ENCODE measurements at regions not wholly inside any gene's neighbourhood (a gene's known extent, or its start where the extent isn't known, plus 50 kb on each side); places are given as distances from the start of the nearest gene placed in this dataset.

GRCh38 chr21:16407403-16408240 is 677.8 kb downstream of the USP25 start:
- DNase-seq (peak in 1 of 5 donors; percentile 5), FAIRE-seq (no peak)
- Histone ChIP-seq H3K4me3 (ENCODE audit: low read length in 3 of 3) (no peak overlapping the region), H3K36me3 (ENCODE audit: control insufficient read depth in 2 of 3, insufficient read depth in 3 of 3, low read length in 3 of 3) (no peaks in the 10 kb centered on the region), H3K27ac (ENCODE audit: low read depth in 2 of 2, low read length in 2 of 2) (no peak overlapping the region), H3K9me3 (ENCODE audit: control insufficient read depth in 2 of 3, insufficient read depth in 1 of 3, low read length in 3 of 3) (no peaks in the 10 kb centered on the region), H3K4me1 (ENCODE audit: control insufficient read depth in 2 of 3, insufficient read depth in 2 of 3, low read depth in 1 of 3, low read length in 3 of 3) (no peaks in the 10 kb centered on the region), H3K27me3 (ENCODE audit: control insufficient read depth, insufficient read depth, low read length) (no peaks in the 10 kb centered on the region), H3K9ac (ENCODE audit: low read length in 3 of 3) (no peak overlapping the region)
- intact Hi-C loops (cut with DNase I) = no loop called here
- TF ChIP-seq CTCF (IDR thresholded peaks at IDR 0.05; ENCODE audit: borderline replicate concordance, extremely low read depth, insufficient read depth) = no peak

- H3K9ac ChIP-seq (ENCODE audit: low read length in 3 of 3) = no peak overlapping the region
- intact Hi-C loops (cut with DNase I) = no loop called here
Measured at GRCh38 chr21:16408280-16408679, 678.5 kb downstream of the USP25 start.

GRCh38 chr21:16409352-16409751 is 679.6 kb downstream of the USP25 start:
- no peak for DNase-seq
- intact Hi-C loops (cut with DNase I) = no loop called here

More at GRCh38 chr21:16408280-16408679, 678.5 kb downstream of the USP25 start:
- FAIRE-seq (peak; percentile 3), DNase-seq (peak in 1 of 5 donors; percentile 26)
- Histone ChIP-seq H3K9me3 (ENCODE audit: control insufficient read depth in 2 of 3, insufficient read depth in 1 of 3, low read length in 3 of 3) (no peaks in the 10 kb centered on the region), H3K36me3 (ENCODE audit: control insufficient read depth in 2 of 3, insufficient read depth in 3 of 3, low read length in 3 of 3) (no peaks in the 10 kb centered on the region), H3K4me3 (ENCODE audit: low read length in 3 of 3) (no peak overlapping the region), H3K4me1 (ENCODE audit: control insufficient read depth in 2 of 3, insufficient read depth in 2 of 3, low read depth in 1 of 3, low read length in 3 of 3) (no peaks in the 10 kb centered on the region), H3K27me3 (ENCODE audit: control insufficient read depth, insufficient read depth, low read length) (no peaks in the 10 kb centered on the region), H3K27ac (ENCODE audit: low read depth in 2 of 2, low read length in 2 of 2) (no peak overlapping the region)
- no peak for TF ChIP-seq CTCF (IDR thresholded peaks at IDR 0.05; ENCODE audit: borderline replicate concordance, extremely low read depth, insufficient read depth)

More at GRCh38 chr21:16409352-16409751, 679.6 kb downstream of the USP25 start:
- no peak for FAIRE-seq
- no peak overlapping the region for H3K4me3 ChIP-seq (ENCODE audit: low read length in 3 of 3)
- H3K27me3 ChIP-seq (ENCODE audit: control insufficient read depth, insufficient read depth, low read length) = no peaks in the 10 kb centered on the region
- no peak overlapping the region for H3K9ac ChIP-seq (ENCODE audit: low read length in 3 of 3)
- no peak for TF ChIP-seq CTCF (IDR thresholded peaks at IDR 0.05; ENCODE audit: borderline replicate concordance, extremely low read depth, insufficient read depth)
- H3K9me3 ChIP-seq (ENCODE audit: control insufficient read depth in 2 of 3, insufficient read depth in 1 of 3, low read length in 3 of 3) = no peaks in the 10 kb centered on the region
- H3K4me1 ChIP-seq (ENCODE audit: control insufficient read depth in 2 of 3, insufficient read depth in 2 of 3, low read depth in 1 of 3, low read length in 3 of 3) = no peaks in the 10 kb centered on the region
- H3K36me3 ChIP-seq (ENCODE audit: control insufficient read depth in 2 of 3, insufficient read depth in 3 of 3, low read length in 3 of 3) = no peaks in the 10 kb centered on the region
- H3K27ac ChIP-seq (ENCODE audit: low read depth in 2 of 2, low read length in 2 of 2) = no peak overlapping the region
